ENCODE measurements at regions not wholly inside any gene's neighbourhood (a gene's known extent, or its start where the extent isn't known, plus 50 kb on each side); places are given as distances from the start of the nearest gene placed in this dataset.

DNA sequence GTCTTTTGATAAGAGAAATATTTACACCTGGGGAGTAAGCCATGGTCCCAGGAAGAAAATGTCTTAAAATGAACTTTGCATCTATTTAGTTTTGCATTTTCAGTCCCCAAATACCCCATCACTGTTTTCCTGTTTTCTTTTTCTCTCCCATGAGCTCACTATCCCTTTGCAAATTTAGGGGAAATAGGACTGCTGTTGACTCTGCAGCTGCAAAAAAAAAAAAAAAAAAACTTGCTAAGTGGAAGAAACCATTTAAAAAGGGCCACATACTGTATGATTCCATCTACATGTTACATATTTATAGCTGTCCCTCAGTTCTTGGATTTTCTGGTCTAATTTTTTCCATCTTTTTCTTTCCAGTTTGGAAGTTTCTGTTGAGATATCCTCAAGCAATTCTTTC lies 98.2 kb upstream of the SERP2 start:
- TF ChIP-seq SIN3A (IDR thresholded peaks at IDR 0.05; ENCODE audit: borderline replicate concordance, insufficient read depth, low read length): no peak
- TF ChIP-seq FOXP2 (optimal IDR thresholded peaks at IDR 0.05; ENCODE audit: borderline replicate concordance, extremely low read depth, extremely low read length, insufficient read depth): no peak
- TF ChIP-seq POLR2AphosphoS5 (IDR thresholded peaks at IDR 0.05; ENCODE audit: low read depth, low read length): no peak
- TF ChIP-seq, protein P1, sequence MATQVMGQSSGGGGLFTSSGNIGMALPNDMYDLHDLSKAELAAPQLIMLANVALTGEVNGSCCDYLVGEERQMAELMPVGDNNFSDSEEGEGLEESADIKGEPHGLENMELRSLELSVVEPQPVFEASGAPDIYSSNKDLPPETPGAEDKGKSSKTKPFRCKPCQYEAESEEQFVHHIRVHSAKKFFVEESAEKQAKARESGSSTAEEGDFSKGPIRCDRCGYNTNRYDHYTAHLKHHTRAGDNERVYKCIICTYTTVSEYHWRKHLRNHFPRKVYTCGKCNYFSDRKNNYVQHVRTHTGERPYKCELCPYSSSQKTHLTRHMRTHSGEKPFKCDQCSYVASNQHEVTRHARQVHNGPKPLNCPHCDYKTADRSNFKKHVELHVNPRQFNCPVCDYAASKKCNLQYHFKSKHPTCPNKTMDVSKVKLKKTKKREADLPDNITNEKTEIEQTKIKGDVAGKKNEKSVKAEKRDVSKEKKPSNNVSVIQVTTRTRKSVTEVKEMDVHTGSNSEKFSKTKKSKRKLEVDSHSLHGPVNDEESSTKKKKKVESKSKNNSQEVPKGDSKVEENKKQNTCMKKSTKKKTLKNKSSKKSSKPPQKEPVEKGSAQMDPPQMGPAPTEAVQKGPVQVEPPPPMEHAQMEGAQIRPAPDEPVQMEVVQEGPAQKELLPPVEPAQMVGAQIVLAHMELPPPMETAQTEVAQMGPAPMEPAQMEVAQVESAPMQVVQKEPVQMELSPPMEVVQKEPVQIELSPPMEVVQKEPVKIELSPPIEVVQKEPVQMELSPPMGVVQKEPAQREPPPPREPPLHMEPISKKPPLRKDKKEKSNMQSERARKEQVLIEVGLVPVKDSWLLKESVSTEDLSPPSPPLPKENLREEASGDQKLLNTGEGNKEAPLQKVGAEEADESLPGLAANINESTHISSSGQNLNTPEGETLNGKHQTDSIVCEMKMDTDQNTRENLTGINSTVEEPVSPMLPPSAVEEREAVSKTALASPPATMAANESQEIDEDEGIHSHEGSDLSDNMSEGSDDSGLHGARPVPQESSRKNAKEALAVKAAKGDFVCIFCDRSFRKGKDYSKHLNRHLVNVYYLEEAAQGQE (IDR thresholded peaks at IDR 0.05; ENCODE audit: insufficient read depth in 1 of 2, low read depth in 2 of 2, low read length in 2 of 2): no peak
- TF ChIP-seq TAF1 (IDR thresholded peaks at IDR 0.05; ENCODE audit: borderline replicate concordance, insufficient read depth, low read length): no peak

DNA sequence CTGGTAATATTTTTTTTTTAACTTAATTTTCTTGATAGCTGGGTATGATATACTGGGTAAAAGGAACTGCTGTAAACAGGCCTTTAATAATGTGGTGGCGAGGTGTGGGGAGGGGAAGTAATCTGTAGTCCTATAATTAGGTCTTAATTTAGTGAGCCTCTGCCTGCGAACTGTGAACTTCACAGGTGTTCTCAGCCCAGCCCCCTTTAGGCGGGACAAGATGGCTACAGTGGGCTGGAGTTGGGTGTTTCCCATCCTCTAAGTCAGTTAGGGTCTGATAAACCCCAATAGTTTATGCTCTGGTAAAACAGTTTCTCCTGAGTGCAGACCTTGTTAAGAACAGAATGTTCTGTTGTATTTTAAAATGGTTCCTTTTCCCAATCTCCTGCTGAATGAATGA lies 97.6 kb upstream of the SERP2 start:
- no peak for TF ChIP-seq POLR2AphosphoS5 (IDR thresholded peaks at IDR 0.05; ENCODE audit: low read depth, low read length)
- TF ChIP-seq, protein P1 (IDR thresholded peaks at IDR 0.05; ENCODE audit: insufficient read depth in 1 of 2, low read depth in 2 of 2, low read length in 2 of 2): no peak
- no peak for TF ChIP-seq FOXP2 (optimal IDR thresholded peaks at IDR 0.05; ENCODE audit: borderline replicate concordance, extremely low read depth, extremely low read length, insufficient read depth)
- no peak for TF ChIP-seq TAF1 (IDR thresholded peaks at IDR 0.05; ENCODE audit: borderline replicate concordance, insufficient read depth, low read length)
- TF ChIP-seq SIN3A (IDR thresholded peaks at IDR 0.05; ENCODE audit: borderline replicate concordance, insufficient read depth, low read length): no peak

DNA sequence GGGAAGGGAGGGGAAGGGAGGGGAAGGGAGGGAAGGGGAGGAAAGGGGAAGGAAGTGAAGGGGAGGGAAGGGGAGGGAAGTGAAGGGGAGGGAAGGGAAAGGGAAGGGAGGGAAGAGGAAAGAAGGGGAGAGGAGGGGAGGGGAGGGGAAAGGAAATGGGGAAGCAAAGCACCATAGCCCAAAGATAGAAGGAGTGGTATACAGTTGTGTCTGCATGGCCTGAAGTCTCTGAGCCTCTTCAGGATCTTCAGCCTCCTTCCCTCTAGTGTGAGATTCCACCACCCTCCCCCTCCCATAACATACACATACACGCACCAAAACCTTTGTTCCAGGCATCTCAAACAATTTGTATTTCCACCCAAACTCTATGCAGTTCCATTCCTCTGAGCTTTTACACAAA lies 96.2 kb upstream of the SERP2 start:
- TF ChIP-seq TAF1 (IDR thresholded peaks at IDR 0.05; ENCODE audit: borderline replicate concordance, insufficient read depth, low read length) (no peak), FOXP2 (optimal IDR thresholded peaks at IDR 0.05; ENCODE audit: borderline replicate concordance, extremely low read depth, extremely low read length, insufficient read depth) (no peak), SIN3A (IDR thresholded peaks at IDR 0.05; ENCODE audit: borderline replicate concordance, insufficient read depth, low read length) (no peak), POLR2AphosphoS5 (IDR thresholded peaks at IDR 0.05; ENCODE audit: low read depth, low read length) (no peak)
- TF ChIP-seq, protein P1 (IDR thresholded peaks at IDR 0.05; ENCODE audit: insufficient read depth in 1 of 2, low read depth in 2 of 2, low read length in 2 of 2): no peak

DNA sequence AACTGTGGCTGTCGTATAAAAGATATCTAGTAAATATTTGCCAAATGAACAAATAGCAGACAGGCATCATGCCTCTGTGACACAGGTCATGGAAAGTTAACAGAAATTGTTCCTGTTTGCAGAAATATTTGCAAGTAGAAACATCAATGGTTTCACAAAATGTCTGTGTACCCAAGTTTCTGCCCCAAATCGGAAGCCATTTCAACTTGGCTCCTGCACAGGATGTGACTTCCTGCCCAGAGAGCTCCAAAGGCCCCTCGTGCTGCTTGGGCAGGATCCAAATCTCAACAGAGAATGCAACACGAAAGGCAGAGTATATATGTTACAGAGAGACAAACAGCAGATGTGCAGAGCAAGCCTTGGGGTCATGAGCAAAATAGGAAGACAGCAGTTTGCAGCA lies 95.5 kb upstream of the SERP2 start:
- TF ChIP-seq FOXP2 (optimal IDR thresholded peaks at IDR 0.05; ENCODE audit: borderline replicate concordance, extremely low read depth, extremely low read length, insufficient read depth) (no peak), TAF1 (IDR thresholded peaks at IDR 0.05; ENCODE audit: borderline replicate concordance, insufficient read depth, low read length) (no peak)
- TF ChIP-seq, protein P1 (IDR thresholded peaks at IDR 0.05; ENCODE audit: insufficient read depth in 1 of 2, low read depth in 2 of 2, low read length in 2 of 2): no peak

DNA sequence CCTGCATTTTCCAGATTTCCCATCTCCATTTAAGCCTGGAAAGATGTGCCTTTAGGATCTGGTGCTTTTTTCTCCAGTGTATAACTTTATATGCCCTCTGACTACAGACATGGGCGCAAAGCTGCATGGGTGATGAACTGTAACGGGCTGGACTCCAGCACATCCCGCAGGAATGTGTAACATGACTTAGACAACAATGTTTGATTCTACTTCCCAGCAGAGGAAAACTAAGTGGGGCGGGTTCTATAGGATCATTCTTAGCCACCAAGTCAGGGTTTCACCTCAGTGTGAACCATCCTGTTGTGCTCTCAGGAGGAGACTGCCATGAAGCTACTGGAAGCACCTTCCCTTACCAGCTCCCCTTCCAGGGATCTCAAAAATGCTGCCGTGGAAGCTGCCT lies 93.2 kb upstream of the SERP2 start:
- no peak for TF ChIP-seq FOXP2 (optimal IDR thresholded peaks at IDR 0.05; ENCODE audit: borderline replicate concordance, extremely low read depth, extremely low read length, insufficient read depth)
- TF ChIP-seq, protein P1 (IDR thresholded peaks at IDR 0.05; ENCODE audit: insufficient read depth in 1 of 2, low read depth in 2 of 2, low read length in 2 of 2): no peak
- TF ChIP-seq TAF1 (IDR thresholded peaks at IDR 0.05; ENCODE audit: borderline replicate concordance, insufficient read depth, low read length): no peak
- no peak for TF ChIP-seq POLR2AphosphoS5 (IDR thresholded peaks at IDR 0.05; ENCODE audit: low read depth, low read length)
- no peak for TF ChIP-seq SIN3A (IDR thresholded peaks at IDR 0.05; ENCODE audit: borderline replicate concordance, insufficient read depth, low read length)

Measured in PFSK-1 (cell line).